ENCODE measurements at regions not wholly inside any gene's neighbourhood (a gene's known extent, or its start where the extent isn't known, plus 50 kb on each side); places are given as distances from the start of the nearest gene placed in this dataset.

DNA sequence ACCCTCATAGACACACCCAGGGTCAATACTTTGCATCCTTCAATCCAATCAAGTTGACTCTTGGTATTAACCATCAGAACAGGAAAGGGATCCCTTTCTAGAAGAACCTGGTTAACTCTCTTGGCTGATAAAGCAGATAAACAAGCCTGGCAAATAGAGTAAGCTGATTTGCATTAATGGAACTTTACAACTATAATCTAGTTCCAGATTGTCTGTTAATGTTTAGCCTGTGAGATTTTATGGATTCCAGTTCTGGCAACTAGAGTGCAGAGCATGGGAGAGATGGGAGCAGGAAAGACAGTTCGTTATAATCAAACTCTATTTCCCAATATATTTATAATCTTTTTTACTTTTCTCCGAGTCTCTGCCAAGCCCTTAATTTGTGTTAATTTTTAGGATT is 272.6 kb upstream of the KLHL1 start:
- TF ChIP-seq, protein P1, sequence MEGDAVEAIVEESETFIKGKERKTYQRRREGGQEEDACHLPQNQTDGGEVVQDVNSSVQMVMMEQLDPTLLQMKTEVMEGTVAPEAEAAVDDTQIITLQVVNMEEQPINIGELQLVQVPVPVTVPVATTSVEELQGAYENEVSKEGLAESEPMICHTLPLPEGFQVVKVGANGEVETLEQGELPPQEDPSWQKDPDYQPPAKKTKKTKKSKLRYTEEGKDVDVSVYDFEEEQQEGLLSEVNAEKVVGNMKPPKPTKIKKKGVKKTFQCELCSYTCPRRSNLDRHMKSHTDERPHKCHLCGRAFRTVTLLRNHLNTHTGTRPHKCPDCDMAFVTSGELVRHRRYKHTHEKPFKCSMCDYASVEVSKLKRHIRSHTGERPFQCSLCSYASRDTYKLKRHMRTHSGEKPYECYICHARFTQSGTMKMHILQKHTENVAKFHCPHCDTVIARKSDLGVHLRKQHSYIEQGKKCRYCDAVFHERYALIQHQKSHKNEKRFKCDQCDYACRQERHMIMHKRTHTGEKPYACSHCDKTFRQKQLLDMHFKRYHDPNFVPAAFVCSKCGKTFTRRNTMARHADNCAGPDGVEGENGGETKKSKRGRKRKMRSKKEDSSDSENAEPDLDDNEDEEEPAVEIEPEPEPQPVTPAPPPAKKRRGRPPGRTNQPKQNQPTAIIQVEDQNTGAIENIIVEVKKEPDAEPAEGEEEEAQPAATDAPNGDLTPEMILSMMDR (IDR thresholded peaks at IDR 0.05), result no peak
- TF ChIP-seq ZFX (IDR thresholded peaks at IDR 0.05; ENCODE audit: borderline replicate concordance), result no peak
